HG03066 (cell line): ENCODE measurements at regions not wholly inside any gene's neighbourhood (a gene's known extent, or its start where the extent isn't known, plus 50 kb on each side); places are given as distances from the start of the nearest gene placed in this dataset.
"Not testable (repeated sequence)": the region's sequence is repeated elsewhere in the genome, so short reads cannot be mapped to it uniquely, and the experiment has no call there.

Source experiments
- ATAC-seq: cut with Tn5 transposase; IDR thresholded peaks from one replicate; pipeline ENCODE4 v1.9.1; 2021; ENCODE audit warnings: low read depth; ENCODE audit not compliant: unreplicated experiment

- not testable (repeated sequence) for ATAC-seq
These were observed 120.6 kb upstream of the TPTE start for GRCh38 chr21:10400622-10401361.

- not testable (repeated sequence) for ATAC-seq
These were observed 118.9 kb upstream of the TPTE start for GRCh38 chr21:10402461-10402860.

- not testable (repeated sequence) for ATAC-seq
These were observed 116.1 kb upstream of the TPTE start for GRCh38 chr21:10405331-10405730.

- ATAC-seq: not testable (repeated sequence)
These were observed 111.6 kb upstream of the TPTE start for GRCh38 chr21:10409786-10410185.

- ATAC-seq: not testable (repeated sequence)
These were observed 110.9 kb upstream of the TPTE start for GRCh38 chr21:10410354-10410929.

- ATAC-seq: not testable (repeated sequence)
These were observed 109.4 kb upstream of the TPTE start for GRCh38 chr21:10411776-10412526.

GRCh38 chr21:10412928-10413246 is 108.5 kb upstream of the TPTE start:
- ATAC-seq: not testable (repeated sequence)

- not testable (repeated sequence) for ATAC-seq
These were observed 107.9 kb upstream of the TPTE start for GRCh38 chr21:10413247-10414120.

- ATAC-seq: not testable (repeated sequence)
These were observed 107.1 kb upstream of the TPTE start for GRCh38 chr21:10414121-10414924.

GRCh38 chr21:10414925-10415254 is 106.5 kb upstream of the TPTE start:
- not testable (repeated sequence) for ATAC-seq

- ATAC-seq: not testable (repeated sequence)
These were observed 105.9 kb upstream of the TPTE start for GRCh38 chr21:10415456-10415855.

- ATAC-seq: not testable (repeated sequence)
These were observed 105.5 kb upstream of the TPTE start for GRCh38 chr21:10415859-10416258.

- not testable (repeated sequence) for ATAC-seq
These were observed 104.5 kb upstream of the TPTE start for GRCh38 chr21:10416691-10417447.

- not testable (repeated sequence) for ATAC-seq
These were observed 103.8 kb upstream of the TPTE start for GRCh38 chr21:10417551-10418002.

GRCh38 chr21:10418250-10419048 is 102.9 kb upstream of the TPTE start:
- ATAC-seq: not testable (repeated sequence)

- not testable (repeated sequence) for ATAC-seq
These were observed 100.2 kb upstream of the TPTE start for GRCh38 chr21:10421199-10421598.

GRCh38 chr21:10421601-10422000 is 99.8 kb upstream of the TPTE start:
- ATAC-seq: not testable (repeated sequence)
